NCI-H2196 (cell line): ENCODE measurements at regions not wholly inside any gene's neighbourhood (a gene's known extent, or its start where the extent isn't known, plus 50 kb on each side); places are given as distances from the start of the nearest gene placed in this dataset.

Experiments used
- DNase-seq: peaks from one replicate; lab custom pipeline; 2025; ENCODE audit not compliant: unreplicated experiment; lab: John Stamatoyannopoulos, UW

GRCh38 chr2:235347691-235348090 is 146.2 kb upstream of the AGAP1 start:
- no peak for DNase-seq

DNA sequence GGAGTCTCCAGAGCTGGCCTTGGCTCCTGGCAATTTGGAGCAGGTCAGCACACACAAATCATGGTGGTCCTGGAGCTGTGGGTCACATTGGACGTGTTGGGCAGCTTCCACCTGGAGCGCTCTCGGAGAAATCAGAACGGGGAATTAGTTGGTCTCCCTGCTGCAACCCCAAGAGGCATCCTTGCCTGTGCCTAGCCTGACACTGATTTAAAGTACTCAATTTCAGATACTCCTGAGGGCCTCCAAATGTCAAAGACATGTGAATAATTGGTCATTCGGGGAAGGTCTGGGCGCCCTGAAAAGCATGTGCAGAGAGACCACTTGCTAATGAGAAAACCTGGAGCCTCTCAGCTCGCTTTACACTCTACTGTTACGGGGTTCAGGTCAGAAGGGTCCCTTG is 145.5 kb upstream of the AGAP1 start:
- no peak for DNase-seq

DNA sequence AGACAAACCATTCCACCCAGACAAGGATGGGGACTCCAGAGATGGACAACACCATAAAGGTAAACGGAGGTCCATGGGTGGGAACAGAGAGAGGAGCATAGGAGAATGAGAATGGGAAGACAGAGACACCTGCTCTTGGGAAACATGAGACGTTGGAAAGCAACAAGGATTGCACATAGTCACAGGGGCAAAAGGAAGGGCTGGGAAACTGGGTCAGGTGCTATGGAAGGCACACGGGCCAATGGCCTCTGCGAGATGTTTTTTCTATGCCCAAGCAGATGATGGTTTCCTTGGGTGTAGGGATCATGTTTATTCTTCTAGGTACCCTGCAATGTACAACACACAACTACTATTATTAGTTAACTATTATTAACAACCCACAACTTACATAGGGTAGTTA is 143.6 kb upstream of the AGAP1 start:
- DNase-seq = no peak

- DNase-seq = no peak
These were observed 141.3 kb upstream of the AGAP1 start for GRCh38 chr2:235352541-235352940.

DNA sequence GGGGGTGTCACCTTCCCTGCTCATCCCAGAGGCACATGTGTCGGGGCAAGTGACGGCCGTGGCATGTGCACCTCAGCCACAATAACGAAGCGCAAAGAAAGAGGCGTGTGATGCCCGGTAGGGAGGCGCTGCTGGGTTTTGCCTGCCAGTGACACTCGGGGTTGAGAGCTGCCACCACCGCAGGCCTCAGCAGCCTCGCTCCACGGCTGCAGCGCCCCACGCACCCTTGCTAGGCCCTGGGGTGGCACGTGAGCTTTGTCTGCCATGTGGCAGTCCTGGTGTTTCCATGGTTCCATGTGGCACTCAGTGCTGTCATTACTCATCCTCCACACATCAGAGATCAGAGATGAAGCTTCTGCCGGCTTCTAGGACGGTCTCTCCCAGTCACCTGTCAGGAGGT is 136.0 kb upstream of the AGAP1 start:
- no peak for DNase-seq

- no peak for DNase-seq
These were observed 134.8 kb upstream of the AGAP1 start for GRCh38 chr2:235358981-235359471.

- no peak for DNase-seq
These were observed 133.4 kb upstream of the AGAP1 start for GRCh38 chr2:235360446-235360845.

DNA sequence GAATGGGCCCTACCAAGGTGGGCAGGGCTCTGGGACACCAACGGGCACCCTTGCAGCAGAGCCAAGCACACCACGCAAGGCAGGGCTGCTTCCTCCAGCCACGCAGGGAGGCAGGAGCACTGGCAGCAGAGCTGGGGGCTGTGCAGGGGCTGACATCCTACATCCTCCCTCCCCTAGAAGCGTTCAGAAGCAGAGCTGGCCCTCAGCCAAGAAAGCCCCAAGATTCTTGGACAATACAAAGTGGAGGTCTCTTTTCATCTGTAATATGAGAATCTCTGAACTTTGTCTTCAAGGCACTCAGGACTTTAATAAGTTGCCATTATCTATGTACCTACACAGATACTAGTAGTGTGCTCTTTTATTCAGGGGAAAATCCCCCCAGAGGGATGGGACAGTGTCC is 128.1 kb upstream of the AGAP1 start:
- DNase-seq = no peak

GRCh38 chr2:235366390-235366789 is 127.5 kb upstream of the AGAP1 start:
- no peak for DNase-seq

DNA sequence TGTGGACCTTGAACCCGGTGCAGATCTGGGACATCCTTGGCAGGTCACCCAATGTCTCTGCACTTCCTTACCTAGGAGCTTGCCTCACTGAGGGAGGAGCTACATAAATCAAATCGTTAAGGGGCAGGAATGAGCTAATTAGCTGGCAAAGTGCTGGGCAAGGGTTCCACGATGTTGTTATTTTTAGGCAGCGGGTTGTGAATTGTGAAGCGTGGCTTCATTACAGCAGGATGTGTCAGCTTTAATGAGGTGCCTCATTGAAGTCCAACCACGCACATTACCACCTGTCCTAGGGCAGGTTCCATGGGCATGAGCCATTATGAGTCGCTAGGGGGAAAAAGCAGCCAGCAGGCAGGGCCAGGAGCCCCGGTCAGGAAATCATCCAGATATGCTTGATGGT is 127.0 kb upstream of the AGAP1 start:
- DNase-seq = peak; percentile 10

DNA sequence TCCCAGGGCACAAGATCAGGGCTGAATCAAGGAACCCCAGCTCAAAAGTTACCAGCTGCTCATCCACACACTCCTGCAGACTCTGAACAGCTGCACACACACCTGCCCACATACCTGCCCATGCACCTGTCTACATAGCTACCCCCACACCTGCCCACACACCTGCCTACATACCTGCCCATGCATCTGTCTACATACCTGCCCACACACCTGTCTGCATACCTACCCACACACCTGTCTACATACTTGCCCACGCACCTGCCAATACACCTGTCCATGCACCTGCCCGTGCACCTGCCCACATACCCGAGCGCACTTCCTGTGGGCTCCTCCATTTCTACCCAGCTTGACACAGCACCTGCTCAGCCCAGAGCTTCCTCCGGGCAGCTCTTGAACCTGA is 122.8 kb upstream of the AGAP1 start:
- DNase-seq = no peak

DNA sequence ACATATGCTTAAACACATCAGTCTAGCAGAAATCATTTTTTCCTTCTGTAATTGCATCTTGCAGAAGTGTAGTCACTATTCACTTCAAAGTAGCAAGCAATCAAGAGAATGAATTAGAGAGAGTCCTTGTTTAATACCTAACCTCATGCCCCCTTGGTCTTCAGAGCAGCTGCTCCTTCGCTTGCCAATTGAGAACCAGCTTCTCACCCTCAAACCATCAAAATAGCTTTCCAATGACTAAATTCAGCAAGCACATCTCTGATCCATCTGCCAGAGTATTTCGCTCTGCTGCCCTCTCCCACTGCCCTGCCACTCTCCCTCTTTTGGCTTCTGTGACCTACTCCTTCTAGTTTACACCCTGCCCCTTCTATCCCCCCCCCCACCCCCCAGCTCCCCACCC is 120.7 kb upstream of the AGAP1 start:
- no peak for DNase-seq

DNA sequence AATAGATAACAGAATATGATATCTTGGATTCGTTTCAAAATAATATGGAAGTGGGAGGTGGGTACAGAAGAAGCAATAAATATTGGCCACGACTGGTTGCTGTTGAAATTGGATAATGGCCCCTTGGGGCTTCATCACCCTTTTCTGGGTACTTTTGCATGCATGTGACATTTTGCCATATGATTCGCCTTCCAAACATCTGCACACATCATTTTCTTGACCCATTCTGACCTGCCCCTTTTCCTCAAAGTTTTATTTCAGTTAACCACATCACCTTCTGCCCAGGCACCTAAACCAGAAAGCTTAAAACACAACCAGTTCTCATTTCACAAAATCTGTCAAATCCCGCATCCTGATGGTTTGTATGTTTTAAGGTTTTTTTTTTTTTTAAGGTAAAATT is 116.7 kb upstream of the AGAP1 start:
- no peak for DNase-seq

DNA sequence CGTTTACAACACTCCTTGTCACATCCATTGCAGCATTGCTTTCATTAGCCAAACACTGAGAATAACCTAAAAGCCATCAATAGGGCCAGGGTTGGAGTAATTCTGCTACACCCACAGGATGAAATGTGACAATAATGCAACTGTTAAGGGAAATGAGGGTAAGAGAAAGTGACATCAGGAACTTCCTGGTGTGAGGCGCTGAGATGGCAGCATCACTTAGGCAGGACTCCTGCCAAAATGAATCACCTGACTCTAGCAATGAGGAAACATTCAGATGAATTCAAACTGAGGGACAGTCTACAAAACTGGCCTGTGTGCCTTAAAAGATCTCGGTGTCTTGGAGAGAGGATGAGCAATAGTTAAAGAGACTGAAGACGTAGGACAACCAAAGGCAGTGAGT is 115.6 kb upstream of the AGAP1 start:
- DNase-seq = peak; percentile 51

DNA sequence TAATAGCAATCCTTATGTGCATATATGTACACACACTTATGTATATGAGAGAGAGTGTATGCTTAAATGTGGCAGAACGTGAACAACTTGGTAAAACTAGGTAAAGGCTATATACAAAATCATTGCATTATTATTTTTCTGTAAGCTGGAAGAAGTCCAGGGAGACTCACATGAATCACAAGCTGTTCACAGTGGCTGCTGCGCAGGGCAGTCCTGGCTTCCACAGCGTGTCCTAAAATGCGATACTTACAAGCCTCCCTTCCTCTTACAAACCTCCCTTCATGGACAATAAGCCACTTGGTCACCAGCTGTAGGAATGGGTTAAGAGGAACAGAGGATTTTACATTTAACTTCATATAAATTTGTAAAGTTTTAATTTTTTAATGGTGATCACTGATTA is 114.9 kb upstream of the AGAP1 start:
- no peak for DNase-seq

DNA sequence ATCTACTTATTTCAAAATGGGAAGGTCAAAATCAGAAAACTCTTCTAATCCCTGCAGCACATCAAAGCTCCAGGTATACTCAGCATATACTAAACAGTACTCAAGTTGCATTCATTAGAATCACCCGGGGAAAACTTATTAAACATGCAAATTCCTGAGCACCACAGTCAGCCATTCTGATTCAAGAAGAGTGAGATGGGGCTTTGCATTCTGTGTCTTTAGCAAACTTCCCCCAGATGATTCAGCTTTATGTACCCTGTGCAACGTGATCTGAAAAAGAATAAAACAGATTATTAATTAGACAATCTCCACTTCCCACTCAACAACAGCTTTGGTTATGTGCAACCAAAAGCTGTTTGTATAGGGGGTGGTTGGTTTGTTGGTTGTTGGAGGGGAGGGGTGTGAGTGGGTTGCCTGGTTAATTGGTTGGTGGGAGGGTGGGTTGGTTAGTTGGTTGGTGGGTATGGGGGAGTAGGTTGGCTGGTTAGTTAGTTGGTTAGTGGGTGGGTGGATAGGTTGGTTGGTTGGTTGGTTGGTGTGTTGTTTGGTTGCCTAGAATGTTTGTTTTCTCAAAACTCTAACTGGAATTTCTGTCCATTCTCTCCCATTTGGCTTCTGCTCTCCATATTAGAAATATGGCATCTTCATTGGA is 112.5 kb upstream of the AGAP1 start:
- no peak for DNase-seq

DNA sequence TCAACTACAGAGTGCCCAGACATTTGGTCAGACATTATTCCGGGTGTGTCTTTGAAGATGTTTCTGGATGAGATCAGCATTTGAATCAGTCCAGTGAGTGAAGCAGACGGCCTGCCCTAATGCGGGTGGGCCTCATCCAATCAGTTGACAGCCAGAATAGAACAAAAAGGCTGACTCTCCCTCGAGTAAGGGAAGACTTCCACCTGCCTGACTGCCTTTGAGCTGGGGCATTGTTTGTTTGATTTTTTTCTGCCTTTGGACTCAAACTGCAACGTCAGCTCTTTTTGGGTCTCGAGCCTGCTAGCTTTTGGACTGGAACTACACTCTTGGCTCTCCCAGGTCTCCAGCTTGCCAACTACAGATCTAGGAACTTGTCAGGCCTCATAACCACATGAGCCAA is 111.7 kb upstream of the AGAP1 start:
- no peak for DNase-seq

GRCh38 chr2:235382601-235383000 is 111.2 kb upstream of the AGAP1 start:
- DNase-seq = no peak

- DNase-seq = no peak
These were observed 110.5 kb upstream of the AGAP1 start for GRCh38 chr2:235383272-235383843.

DNA sequence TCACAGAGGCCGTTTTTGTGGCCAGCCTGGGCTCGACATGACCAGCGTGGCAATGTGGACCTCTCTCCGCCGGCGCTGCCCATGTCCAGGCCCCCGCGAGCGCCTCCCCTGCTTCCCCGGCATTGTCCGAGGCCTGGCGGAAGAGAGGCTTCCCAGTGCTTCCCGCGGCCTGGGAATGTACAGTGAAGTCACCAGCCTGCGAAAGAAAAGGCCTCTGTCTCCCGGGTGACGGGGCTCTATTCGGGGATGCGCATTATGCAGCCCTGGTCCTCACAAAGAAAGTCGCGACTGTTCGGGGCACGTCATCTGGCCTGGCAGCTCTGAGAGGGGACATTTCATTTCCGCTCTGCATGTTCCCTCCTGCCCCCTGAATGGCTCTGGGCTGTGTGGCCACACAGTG is 109.2 kb upstream of the AGAP1 start:
- DNase-seq = no peak

GRCh38 chr2:235389626-235390025 is 104.2 kb upstream of the AGAP1 start:
- no peak for DNase-seq

DNA sequence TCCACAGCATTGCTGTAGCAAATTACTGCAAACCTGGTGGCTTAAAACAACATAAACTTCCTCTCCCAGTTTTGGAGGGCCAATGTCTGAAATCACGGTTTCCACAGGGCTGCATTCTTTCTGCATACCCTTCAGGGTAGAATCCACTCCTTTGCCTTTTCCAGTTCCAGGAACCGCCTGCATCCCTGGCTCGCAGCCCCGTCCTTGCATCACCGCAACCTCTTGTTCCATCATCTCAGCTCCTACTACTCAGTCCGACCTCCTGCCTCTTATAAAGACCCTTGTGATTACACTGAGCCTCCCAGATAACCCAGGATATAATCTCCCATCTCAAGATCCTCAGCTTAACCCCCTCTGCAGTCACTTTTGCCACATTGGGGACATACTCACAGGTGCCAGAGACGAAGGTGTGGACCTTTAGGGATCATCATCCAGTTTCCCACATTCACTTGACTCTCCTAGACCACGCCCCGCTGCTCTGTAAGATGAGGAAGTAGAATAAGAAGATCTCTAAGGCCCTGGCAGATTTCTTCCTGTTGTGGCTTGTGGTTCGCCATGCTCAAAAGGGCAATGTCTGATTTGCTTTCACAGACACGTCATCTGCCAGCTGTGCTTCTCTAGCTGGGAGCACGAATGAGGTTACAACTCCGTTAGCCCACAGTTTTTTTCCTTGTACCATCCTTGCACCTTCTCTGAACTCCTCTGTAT is 103.6 kb upstream of the AGAP1 start:
- DNase-seq = no peak

DNA sequence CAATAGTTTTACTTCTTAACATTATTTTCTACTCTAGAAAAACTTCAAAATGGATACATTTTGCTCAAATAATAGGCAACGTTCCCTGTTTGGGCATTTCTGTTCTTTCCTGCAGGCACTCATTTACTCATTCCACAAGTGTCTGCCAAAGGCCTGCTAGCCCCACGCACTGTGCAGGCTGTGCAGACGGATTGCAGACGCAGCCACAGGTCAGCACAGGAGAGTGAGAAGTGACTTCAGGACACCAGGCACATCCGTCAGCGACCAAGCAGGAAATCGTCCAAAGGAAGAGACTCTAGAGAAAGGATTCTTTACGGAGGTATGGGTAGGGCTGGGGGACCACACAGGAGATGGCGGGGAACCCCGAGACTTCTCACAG is 103.0 kb upstream of the AGAP1 start:
- no peak for DNase-seq
